ENCODE measurements at regions not wholly inside any gene's neighbourhood (a gene's known extent, or its start where the extent isn't known, plus 50 kb on each side); places are given as distances from the start of the nearest gene placed in this dataset.
"Not testable (repeated sequence)": the region's sequence is repeated elsewhere in the genome, so short reads cannot be mapped to it uniquely, and the experiment has no call there.

- no CpG with 5 or more reads among the region's 1 CpG for WGBS (ENCODE audit: insufficient coverage, low lambda C conversion rate)
These were observed 193.3 kb upstream of the HTR1E start for GRCh38 chr6:86744048-86744447.

DNA sequence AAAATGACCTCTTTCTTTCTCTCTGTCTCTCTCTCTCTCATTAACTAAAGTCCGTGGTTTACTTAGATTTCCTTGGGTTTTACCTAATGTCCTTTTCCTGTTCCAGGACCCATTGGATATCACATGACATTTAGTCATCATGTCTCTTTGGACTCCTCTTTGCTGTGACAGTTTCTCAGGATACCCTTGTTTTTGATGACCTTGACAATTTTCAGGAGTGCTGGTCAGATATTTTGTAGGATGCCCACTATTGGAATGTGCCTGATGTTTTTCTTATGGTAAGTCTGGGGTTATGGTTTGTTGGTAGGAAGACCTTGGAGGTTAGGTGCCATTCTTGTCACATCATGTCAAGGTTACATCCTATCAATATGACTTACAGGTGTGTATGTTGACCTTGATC, 199.2 kb upstream of the HTR1E start:
- DNase-seq, result no peak
- Histone ChIP-seq H3K4me1 (ENCODE audit: control insufficient read depth, insufficient read depth, low read length) (no peaks in the 10 kb centered on the region), H3K4me3 (ENCODE audit: low read length) (no peak overlapping the region), H3K9me3 (ENCODE audit: control insufficient read depth, low read depth, low read length) (no peaks in the 10 kb centered on the region), H3K36me3 (ENCODE audit: control insufficient read depth, insufficient read depth, low read length) (no peaks in the 10 kb centered on the region), H3K27me3 (ENCODE audit: control insufficient read depth, insufficient read depth, low read length) (no peaks in the 10 kb centered on the region), H3K27ac (ENCODE audit: low read length) (no peak overlapping the region)
- 90% methylated on average over 1 of the region's 1 CpG for WGBS (ENCODE audit: insufficient coverage, low lambda C conversion rate)

More at GRCh38 chr6:86744048-86744447, 193.3 kb upstream of the HTR1E start:
- Histone ChIP-seq H3K36me3 (ENCODE audit: control insufficient read depth, insufficient read depth, low read length) (no peaks in the 10 kb centered on the region), H3K27me3 (ENCODE audit: control insufficient read depth, insufficient read depth, low read length) (no peaks in the 10 kb centered on the region), H3K9me3 (ENCODE audit: control insufficient read depth, low read depth, low read length) (no peaks in the 10 kb centered on the region), H3K27ac (ENCODE audit: low read length) (no peak overlapping the region), H3K4me3 (ENCODE audit: low read length) (no peak overlapping the region), H3K4me1 (ENCODE audit: control insufficient read depth, insufficient read depth, low read length) (no peaks in the 10 kb centered on the region)
- no peak for DNase-seq

GRCh38 chr6:86731631-86732030, 205.7 kb upstream of the HTR1E start:
- not testable (repeated sequence) for H3K36me3 ChIP-seq (ENCODE audit: control insufficient read depth, insufficient read depth, low read length); H3K4me3 ChIP-seq (ENCODE audit: low read length); H3K27me3 ChIP-seq (ENCODE audit: control insufficient read depth, insufficient read depth, low read length); H3K27ac ChIP-seq (ENCODE audit: low read length); DNase-seq; H3K9me3 ChIP-seq (ENCODE audit: control insufficient read depth, low read depth, low read length); H3K4me1 ChIP-seq (ENCODE audit: control insufficient read depth, insufficient read depth, low read length)
- no CpG with 5 or more reads among the region's 8 CpGs for WGBS (ENCODE audit: insufficient coverage, low lambda C conversion rate)

- H3K27ac ChIP-seq (ENCODE audit: low read length); H3K36me3 ChIP-seq (ENCODE audit: control insufficient read depth, insufficient read depth, low read length); H3K9me3 ChIP-seq (ENCODE audit: control insufficient read depth, low read depth, low read length); H3K27me3 ChIP-seq (ENCODE audit: control insufficient read depth, insufficient read depth, low read length); DNase-seq; H3K4me1 ChIP-seq (ENCODE audit: control insufficient read depth, insufficient read depth, low read length); H3K4me3 ChIP-seq (ENCODE audit: low read length): not testable (repeated sequence)
- WGBS (ENCODE audit: insufficient coverage, low lambda C conversion rate), result no CpG with 5 or more reads among the region's 4 CpGs
These were observed 206.6 kb upstream of the HTR1E start for GRCh38 chr6:86730772-86731171.

DNA sequence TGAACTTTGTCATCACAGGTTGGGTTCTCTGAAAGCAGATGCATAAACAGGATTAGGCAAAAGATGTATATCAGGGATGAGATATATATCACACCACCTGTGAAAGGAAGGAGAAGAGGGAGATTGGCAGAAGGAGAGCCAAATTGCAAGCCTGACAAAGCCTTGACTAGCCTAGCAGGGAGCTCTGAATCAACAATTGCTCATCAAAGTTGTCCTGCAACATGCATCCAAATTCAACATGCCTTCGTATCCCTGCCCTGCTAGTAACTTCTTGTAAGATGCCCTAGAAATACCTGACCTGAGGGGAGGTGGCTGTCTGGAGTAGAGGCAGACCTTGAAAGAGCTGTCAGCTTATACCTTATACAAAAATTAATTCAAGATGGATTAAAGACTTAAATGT, 207.1 kb upstream of the HTR1E start:
- Histone ChIP-seq H3K36me3 (ENCODE audit: control insufficient read depth, insufficient read depth, low read length) (no peaks in the 10 kb centered on the region), H3K9me3 (ENCODE audit: control insufficient read depth, low read depth, low read length) (no peaks in the 10 kb centered on the region), H3K4me3 (ENCODE audit: low read length) (no peak overlapping the region), H3K27me3 (ENCODE audit: control insufficient read depth, insufficient read depth, low read length) (no peaks in the 10 kb centered on the region), H3K4me1 (ENCODE audit: control insufficient read depth, insufficient read depth, low read length) (no peaks in the 10 kb centered on the region), H3K27ac (ENCODE audit: low read length) (no peak overlapping the region)
- DNase-seq, result no peak
- 0% methylated on average over 1 of the region's 1 CpG for WGBS (ENCODE audit: insufficient coverage, low lambda C conversion rate)

DNA sequence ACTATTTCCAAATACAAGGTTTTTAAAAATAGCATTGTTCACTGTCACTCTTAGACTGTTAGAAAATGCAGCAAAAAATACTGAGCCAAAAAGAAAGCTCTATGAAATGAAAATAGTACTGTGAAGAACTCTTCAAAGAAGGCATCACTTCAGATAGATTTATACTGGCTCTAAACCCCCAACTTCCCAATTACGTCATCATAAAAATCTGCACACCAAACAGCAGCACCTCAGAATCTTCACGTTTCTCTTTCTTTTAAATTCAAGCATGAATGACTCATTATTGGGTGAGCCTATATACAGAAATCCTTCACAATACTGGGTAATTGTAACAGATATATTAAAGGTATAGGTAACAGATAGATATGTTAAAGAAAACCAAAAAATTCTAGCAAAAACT, 208.4 kb upstream of the HTR1E start:
- H3K9me3 ChIP-seq (ENCODE audit: control insufficient read depth, low read depth, low read length), result no peaks in the 10 kb centered on the region
- 82% methylated on average over 2 of the region's 2 CpGs for WGBS (ENCODE audit: insufficient coverage, low lambda C conversion rate)

DNA sequence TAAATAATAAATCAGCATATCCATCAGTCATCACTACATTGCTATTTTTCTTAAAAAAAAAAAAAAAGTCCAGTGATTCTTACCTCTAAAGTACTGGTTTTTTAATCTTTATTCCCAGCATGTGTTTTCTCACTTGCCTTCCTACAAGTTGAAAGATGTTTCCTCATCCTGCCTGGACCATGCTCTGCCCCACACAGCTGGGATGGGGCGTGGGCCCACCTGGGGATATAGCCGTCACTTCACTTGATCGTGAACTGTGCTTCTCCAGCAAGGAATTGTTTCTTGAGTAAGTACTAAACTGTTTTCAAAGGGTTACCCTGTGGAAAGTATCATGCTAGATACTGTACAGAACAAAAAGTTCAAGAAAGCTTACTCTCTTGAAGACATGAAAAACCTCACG, 212.6 kb upstream of the HTR1E start:
- no peak for DNase-seq
- no peaks in the 10 kb centered on the region for H3K36me3 ChIP-seq (ENCODE audit: control insufficient read depth, insufficient read depth, low read length)
- H3K4me1 ChIP-seq (ENCODE audit: control insufficient read depth, insufficient read depth, low read length), result no peaks in the 10 kb centered on the region
- H3K4me3 ChIP-seq (ENCODE audit: low read length), result no peak overlapping the region
- H3K27me3 ChIP-seq (ENCODE audit: control insufficient read depth, insufficient read depth, low read length), result no peaks in the 10 kb centered on the region
- H3K27ac ChIP-seq (ENCODE audit: low read length), result no peak overlapping the region
- 80% methylated on average over 1 of the region's 4 CpGs for WGBS (ENCODE audit: insufficient coverage, low lambda C conversion rate)
- no peaks in the 10 kb centered on the region for H3K9me3 ChIP-seq (ENCODE audit: control insufficient read depth, low read depth, low read length)

More for the DNA sequence above, 208.4 kb upstream of the HTR1E start:
- Histone ChIP-seq H3K27me3 (ENCODE audit: control insufficient read depth, insufficient read depth, low read length) (no peaks in the 10 kb centered on the region), H3K4me3 (ENCODE audit: low read length) (no peak overlapping the region), H3K27ac (ENCODE audit: low read length) (no peak overlapping the region), H3K36me3 (ENCODE audit: control insufficient read depth, insufficient read depth, low read length) (no peaks in the 10 kb centered on the region), H3K4me1 (ENCODE audit: control insufficient read depth, insufficient read depth, low read length) (no peaks in the 10 kb centered on the region)
- no peak for DNase-seq

GRCh38 chr6:86723729-86724128, 213.6 kb upstream of the HTR1E start:
- no peak overlapping the region for H3K4me3 ChIP-seq (ENCODE audit: low read length)
- no peaks in the 10 kb centered on the region for H3K4me1 ChIP-seq (ENCODE audit: control insufficient read depth, insufficient read depth, low read length)
- no peaks in the 10 kb centered on the region for H3K27me3 ChIP-seq (ENCODE audit: control insufficient read depth, insufficient read depth, low read length)
- WGBS (ENCODE audit: insufficient coverage, low lambda C conversion rate), result 55% methylated on average over 2 of the region's 4 CpGs
- no peaks in the 10 kb centered on the region for H3K36me3 ChIP-seq (ENCODE audit: control insufficient read depth, insufficient read depth, low read length)
- no peak for DNase-seq
- no peaks in the 10 kb centered on the region for H3K9me3 ChIP-seq (ENCODE audit: control insufficient read depth, low read depth, low read length)
- no peak overlapping the region for H3K27ac ChIP-seq (ENCODE audit: low read length)

GRCh38 chr6:86723151-86723550, 214.2 kb upstream of the HTR1E start:
- Histone ChIP-seq H3K27me3 (ENCODE audit: control insufficient read depth, insufficient read depth, low read length) (no peaks in the 10 kb centered on the region), H3K4me3 (ENCODE audit: low read length) (no peak overlapping the region), H3K9me3 (ENCODE audit: control insufficient read depth, low read depth, low read length) (no peaks in the 10 kb centered on the region), H3K4me1 (ENCODE audit: control insufficient read depth, insufficient read depth, low read length) (no peaks in the 10 kb centered on the region), H3K36me3 (ENCODE audit: control insufficient read depth, insufficient read depth, low read length) (no peaks in the 10 kb centered on the region), H3K27ac (ENCODE audit: low read length) (no peak overlapping the region)
- DNase-seq, result no peak
- 6% methylated on average over 3 of the region's 3 CpGs for WGBS (ENCODE audit: insufficient coverage, low lambda C conversion rate)

- Histone ChIP-seq H3K9me3 (ENCODE audit: control insufficient read depth, low read depth, low read length) (no peaks in the 10 kb centered on the region), H3K27me3 (ENCODE audit: control insufficient read depth, insufficient read depth, low read length) (no peaks in the 10 kb centered on the region), H3K4me3 (ENCODE audit: low read length) (no peak overlapping the region), H3K27ac (ENCODE audit: low read length) (no peak overlapping the region), H3K36me3 (ENCODE audit: control insufficient read depth, insufficient read depth, low read length) (no peaks in the 10 kb centered on the region), H3K4me1 (ENCODE audit: control insufficient read depth, insufficient read depth, low read length) (no peaks in the 10 kb centered on the region)
- DNase-seq, result no peak
These were observed 215.2 kb upstream of the HTR1E start for GRCh38 chr6:86722131-86722530.

GRCh38 chr6:86715676-86716075, 221.7 kb upstream of the HTR1E start:
- H3K27me3 ChIP-seq (ENCODE audit: control insufficient read depth, insufficient read depth, low read length), result no peaks in the 10 kb centered on the region
- H3K4me1 ChIP-seq (ENCODE audit: control insufficient read depth, insufficient read depth, low read length), result no peaks in the 10 kb centered on the region
- H3K36me3 ChIP-seq (ENCODE audit: control insufficient read depth, insufficient read depth, low read length), result no peaks in the 10 kb centered on the region
- no peak overlapping the region for H3K27ac ChIP-seq (ENCODE audit: low read length)
- H3K4me3 ChIP-seq (ENCODE audit: low read length), result no peak overlapping the region
- no peaks in the 10 kb centered on the region for H3K9me3 ChIP-seq (ENCODE audit: control insufficient read depth, low read depth, low read length)
- DNase-seq, result peak; percentile 10 to 30
- no CpG with 5 or more reads among the region's 3 CpGs for WGBS (ENCODE audit: insufficient coverage, low lambda C conversion rate)
